ENCODE measurements at regions not wholly inside any gene's neighbourhood (a gene's known extent, or its start where the extent isn't known, plus 50 kb on each side); places are given as distances from the start of the nearest gene placed in this dataset.

GRCh38 chr15:79623488-79623887 is 191.4 kb downstream of the MINAR1 start:
- no peak overlapping the region for H3K27ac ChIP-seq
- CTCF ChIA-PET: interaction anchor here (0.6 kb wide), 1 partner anchor 79 kb away, joined by 3 read pairs; no protein-coding TSS in a partner anchor
- no peak for TF ChIP-seq CTCF (conservative IDR thresholded peaks at IDR 0.05; ENCODE audit: low read depth)
- POLR2A ChIA-PET (ENCODE audit: low non-redundant PET): no interaction called here
- no peak for DNase-seq (ENCODE audit: low spot score)

GRCh38 chr15:79629687-79630086 is 197.6 kb downstream of the MINAR1 start:
- TF ChIP-seq CTCF (conservative IDR thresholded peaks at IDR 0.05; ENCODE audit: low read depth): no peak
- ChIA-PET CTCF (no interaction called here), POLR2A (ENCODE audit: low non-redundant PET) (no interaction called here)
- no peak overlapping the region for H3K27ac ChIP-seq
- no peak for DNase-seq (ENCODE audit: low spot score)

DNA sequence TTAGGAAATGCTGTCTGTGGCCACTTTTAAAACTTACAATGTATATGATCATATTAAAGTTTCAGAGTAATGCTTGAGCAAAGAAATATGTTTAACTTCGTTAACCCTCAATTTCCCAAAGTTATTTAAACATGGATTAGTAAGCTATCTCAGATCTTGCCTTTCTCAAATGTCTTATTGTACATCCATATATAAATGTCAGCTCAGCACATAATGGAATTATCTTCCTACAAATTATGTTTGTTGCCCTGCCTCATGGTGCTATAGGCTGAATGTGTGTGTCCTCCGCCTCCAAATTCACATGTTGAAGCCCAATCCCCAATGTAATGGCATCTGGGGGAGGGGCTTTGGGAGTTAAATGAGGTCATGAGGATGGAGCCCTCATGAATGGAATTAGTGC is 200.3 kb downstream of the MINAR1 start:
- ChIA-PET POLR2A (ENCODE audit: low non-redundant PET) (no interaction called here), CTCF (no interaction called here)
- no peak for DNase-seq (ENCODE audit: low spot score)
- H3K27ac ChIP-seq: no peak overlapping the region
- no peak for TF ChIP-seq CTCF (conservative IDR thresholded peaks at IDR 0.05; ENCODE audit: low read depth)

GRCh38 chr15:79635149-79635771 is 203.1 kb downstream of the MINAR1 start:
- no peak for TF ChIP-seq CTCF (conservative IDR thresholded peaks at IDR 0.05; ENCODE audit: low read depth)
- H3K27ac ChIP-seq: no peak overlapping the region
- CTCF ChIA-PET: no interaction called here
- DNase-seq (ENCODE audit: low spot score): no peak
- POLR2A ChIA-PET (ENCODE audit: low non-redundant PET): no interaction called here

DNA sequence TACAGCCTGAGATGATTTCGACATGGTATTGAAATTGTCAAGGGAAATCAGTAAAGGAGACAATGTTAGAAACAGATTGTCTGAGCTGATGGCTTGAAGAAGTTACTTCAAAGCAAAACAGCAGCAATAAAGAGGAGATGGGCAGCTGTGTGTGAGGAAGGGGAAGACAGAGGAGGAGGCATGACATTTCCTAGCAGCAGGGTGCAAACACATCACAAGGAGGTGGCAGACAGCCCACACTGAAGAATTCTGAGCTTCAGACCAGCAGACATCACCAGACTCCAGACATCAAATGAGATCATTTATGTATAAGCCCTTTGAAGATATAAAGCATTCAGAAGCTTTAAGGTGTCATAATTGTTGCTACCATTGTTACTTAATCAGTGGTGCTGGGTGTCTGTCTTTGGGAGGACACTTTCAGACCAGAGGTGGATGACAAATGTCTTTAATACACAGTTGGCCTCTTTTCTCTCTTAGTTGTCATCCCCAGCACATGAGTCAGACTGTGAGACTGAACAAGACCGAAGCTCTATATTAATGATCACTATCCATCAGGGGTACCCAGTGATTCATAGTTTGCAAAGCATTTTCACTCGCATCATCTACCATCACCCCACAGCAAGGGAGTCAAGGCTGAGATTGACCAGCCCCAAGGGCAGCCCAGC is 203.9 kb downstream of the MINAR1 start:
- CTCF ChIA-PET: interaction anchor here (0.8 to 1.3 kb wide), 2 partner anchors 185 to 217 kb away, joined by 3 read pairs; no protein-coding TSS in a partner anchor
- H3K27ac ChIP-seq: no peak overlapping the region
- no peak for TF ChIP-seq CTCF (conservative IDR thresholded peaks at IDR 0.05; ENCODE audit: low read depth)
- POLR2A ChIA-PET (ENCODE audit: low non-redundant PET): no interaction called here
- no peak for DNase-seq (ENCODE audit: low spot score)

GRCh38 chr15:79640206-79640605 is 208.1 kb downstream of the MINAR1 start:
- H3K27ac ChIP-seq: no peak overlapping the region
- no peak for TF ChIP-seq CTCF (conservative IDR thresholded peaks at IDR 0.05; ENCODE audit: low read depth)
- peak; percentile 49 for DNase-seq (ENCODE audit: low spot score)
- ChIA-PET CTCF (interaction anchor here (0.6 kb wide), 1 partner anchor 1072 kb away, joined by 3 read pairs; no protein-coding TSS in a partner anchor), POLR2A (ENCODE audit: low non-redundant PET) (no interaction called here)

Data from RWPE1 (cell line).